HG03442 (cell line): ENCODE measurements at regions not wholly inside any gene's neighbourhood (a gene's known extent, or its start where the extent isn't known, plus 50 kb on each side); places are given as distances from the start of the nearest gene placed in this dataset.

Source experiments
- ATAC-seq: cut with Tn5 transposase; IDR thresholded peaks from one replicate; pipeline ENCODE4 v1.9.1; 2021; ENCODE audit warnings: mild to moderate bottlenecking, moderate library complexity; ENCODE audit not compliant: unreplicated experiment

DNA sequence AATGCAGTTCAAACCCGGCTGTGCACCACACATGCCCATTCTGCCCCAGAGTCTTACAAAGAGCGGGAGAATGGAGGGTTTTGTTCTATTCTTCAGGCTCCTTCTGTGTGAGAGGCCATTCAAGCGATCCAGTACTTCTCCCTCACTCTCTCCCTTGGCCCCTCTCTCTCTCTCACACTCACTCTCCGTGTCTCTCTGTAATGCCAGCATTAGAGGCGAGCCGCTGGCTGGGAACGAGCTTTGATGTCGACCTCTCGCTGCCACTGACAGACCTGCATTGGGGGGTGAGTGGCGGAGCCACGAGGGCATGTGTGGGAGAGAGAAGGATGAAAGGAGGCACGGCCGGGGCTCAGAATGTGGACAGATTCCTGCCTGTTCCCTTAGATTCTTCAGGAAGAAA lies 231.7 kb upstream of the ARRDC4 start:
- no peak for ATAC-seq

DNA sequence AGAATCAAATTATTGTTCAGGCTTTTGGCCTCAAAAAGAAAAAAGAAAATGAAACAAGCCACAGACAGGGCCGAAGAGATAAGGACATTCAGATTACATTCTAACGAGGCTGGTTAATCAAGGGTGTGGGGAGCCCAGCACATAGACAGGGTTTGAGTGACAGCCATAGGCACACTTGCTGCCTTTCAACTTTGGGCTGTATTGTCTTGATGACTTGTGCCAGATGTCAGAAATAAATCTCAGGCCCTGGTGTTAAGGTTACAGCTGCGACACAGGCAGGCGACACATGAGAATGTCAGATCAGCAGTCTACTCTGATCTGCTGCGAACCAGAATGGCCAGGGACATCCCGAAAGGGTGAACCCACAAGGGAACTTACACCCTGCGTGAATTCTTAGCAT lies 231.2 kb upstream of the ARRDC4 start:
- no peak for ATAC-seq

DNA sequence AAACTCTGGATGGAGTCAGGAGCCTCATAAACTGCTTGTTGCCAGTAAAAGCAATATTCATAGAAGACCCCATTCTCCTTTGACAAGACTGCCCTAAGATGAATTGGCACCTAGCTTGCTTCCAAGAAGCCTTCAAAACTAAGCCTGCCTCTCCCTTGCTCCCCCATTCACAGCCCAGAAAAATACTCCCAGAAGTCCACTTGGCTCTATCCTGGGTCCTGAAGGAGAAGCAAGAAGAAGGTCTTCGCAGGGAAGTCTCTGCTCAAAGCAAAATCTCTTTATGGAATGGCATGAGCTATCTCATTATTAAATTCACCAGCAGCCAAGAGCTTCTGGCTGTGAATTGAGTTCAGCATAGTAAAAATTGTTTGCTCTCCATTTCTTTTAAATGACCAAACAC lies 230.2 kb upstream of the ARRDC4 start:
- ATAC-seq = no peak

DNA sequence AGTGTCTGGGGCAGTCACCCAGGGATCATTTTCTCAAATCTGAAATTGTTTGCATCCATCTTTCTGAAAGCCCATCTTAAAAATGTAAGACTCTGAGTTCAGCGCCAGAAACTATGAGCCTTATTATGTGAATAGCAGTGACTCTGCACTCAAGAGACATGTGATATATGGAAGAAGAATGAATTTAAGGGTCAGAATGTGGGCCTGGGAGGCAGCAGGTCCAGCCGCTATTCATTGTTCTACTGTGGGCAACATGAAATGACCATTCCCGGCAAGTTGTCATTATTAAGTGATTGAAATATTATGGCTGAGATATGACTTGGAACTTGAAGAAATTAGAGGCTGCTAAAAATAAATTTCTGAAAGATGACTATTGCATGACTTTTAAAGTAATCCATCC lies 228.6 kb upstream of the ARRDC4 start:
- ATAC-seq = no peak

DNA sequence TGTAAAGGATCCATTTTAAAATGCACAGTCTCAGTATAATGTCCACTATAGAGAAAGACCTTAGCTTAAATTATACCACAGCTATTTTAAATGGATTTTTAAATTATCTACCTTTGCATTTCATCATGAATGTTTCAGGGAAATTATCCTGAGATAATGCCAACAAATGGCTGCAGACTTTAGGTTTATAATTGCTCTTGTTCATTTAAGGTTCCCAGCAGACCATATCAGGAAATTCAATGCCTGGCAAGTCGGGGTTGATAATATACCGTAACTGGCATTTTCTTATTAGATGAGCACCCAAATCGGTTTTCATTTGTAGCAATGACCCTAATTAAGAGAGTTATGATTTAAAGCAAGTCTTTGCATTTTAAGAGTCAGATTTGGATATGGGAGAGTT lies 227.1 kb upstream of the ARRDC4 start:
- ATAC-seq = no peak

DNA sequence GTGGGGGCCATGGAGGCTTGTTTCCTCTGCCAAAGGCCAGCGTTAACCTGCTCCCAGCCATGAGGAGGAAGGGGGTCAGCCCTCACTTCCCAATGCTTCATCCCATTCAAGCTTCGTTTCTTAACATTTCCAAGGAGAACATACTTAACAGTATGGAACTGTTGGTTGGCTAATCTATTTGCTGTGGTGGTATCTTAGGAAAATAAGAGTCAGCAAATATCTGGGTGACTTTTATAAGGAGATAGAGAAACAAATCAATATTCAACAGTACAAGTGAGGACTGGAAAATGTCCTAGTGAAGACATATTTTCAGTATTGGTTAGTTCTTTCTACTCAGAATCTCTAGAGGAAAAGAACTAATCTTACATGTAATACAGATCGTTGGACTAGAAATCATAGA lies 223.8 kb upstream of the ARRDC4 start:
- no peak for ATAC-seq

DNA sequence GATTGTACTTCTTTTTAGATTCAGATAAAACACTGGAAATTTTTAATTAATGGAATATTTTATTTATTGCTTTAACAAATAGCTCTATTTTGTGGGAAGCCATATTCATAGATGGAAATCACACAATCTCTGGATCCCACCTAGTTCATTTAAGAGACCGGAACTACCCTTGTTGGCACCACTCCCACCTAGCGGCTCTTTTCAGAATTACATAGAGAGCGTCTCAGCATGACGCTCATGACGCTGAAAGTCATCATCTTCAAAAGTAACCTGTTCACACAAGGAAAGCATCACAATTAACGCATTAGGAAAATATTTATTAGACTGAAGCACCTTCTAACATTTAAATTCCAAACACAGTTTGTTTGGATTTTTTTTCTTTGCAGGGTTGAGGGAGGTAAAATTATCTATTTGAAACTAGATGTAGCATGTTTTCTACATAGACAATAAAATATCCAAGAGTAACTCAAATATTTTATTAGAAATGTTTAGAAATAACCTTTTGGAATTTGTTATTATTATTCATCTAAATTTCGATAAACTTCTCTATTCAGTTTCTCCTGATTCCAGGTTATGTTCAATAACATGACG lies 214.9 kb upstream of the ARRDC4 start:
- ATAC-seq = peak; percentile 96

DNA sequence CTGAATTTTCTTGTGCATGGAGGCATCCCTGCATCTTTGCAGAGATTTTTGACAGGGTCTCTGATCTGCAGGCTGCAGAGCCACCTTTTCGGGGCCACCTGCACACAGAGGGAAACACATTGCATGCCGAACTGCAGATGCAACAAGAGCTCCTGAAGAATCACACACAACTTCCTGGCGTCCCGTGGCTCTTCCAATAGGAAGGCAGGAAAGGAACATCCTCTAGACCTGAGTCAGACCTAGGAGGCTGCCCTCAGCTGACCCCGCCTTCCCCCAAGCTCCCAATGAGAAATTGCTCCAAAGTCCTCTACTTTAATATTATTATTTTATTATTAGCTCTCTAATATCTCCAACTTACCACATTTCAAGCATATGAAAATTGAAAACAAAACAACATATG lies 213.2 kb upstream of the ARRDC4 start:
- no peak for ATAC-seq

DNA sequence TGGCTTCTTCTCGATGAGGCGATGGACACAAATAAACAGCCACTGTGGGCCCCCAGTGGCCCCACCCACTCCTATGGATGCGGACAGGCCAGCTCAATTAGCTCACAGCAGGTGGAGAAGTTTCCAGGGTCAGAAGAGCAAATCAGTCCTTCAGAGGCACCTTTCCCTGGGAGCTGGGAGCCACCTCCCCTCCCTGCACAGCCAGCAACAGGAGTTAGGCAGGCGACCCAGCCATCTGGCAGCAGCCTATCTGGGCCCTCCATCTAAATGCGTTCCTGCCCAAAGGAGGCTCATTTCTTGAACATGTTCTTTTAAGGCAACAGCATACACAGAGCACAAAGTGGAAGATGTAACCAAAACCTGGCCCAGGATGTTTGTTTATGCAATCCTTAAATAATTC lies 211.9 kb upstream of the ARRDC4 start:
- no peak for ATAC-seq

DNA sequence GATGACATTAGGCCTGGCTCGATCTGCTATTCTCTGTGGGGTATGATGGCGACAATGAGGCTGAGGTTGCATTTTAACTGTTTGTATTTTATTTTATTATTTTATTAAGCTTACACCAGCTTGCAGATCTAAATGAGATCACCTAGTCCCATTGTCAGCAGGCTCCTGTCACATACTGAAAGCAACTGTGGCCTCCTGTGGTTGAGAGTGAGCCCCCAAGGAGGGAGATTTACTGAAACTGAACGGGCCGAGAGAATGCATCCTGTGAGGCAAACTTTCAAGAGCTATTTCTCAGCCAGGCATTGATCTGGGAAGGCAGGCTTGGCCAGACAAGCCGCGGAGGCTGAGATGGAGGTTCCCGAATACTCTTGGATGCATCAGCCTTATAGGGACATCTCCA lies 210.4 kb upstream of the ARRDC4 start:
- ATAC-seq = no peak

DNA sequence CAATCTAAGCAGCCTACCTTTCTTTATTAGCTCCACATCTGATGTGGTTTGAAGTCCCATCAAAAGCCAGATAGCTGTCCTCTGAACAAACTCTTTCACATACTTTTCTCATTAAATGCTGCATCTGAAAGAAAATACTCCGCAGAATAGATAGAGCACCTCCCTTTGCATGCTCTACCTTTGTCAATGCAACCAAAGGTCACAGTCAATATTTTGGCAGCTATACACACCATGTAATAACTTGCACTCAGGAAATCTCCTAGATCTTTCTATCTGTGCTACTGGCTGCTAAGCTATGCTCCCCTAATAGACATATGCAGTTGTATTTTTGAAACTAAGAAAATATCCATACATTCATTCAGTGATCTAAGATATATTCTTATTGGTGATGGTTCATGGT lies 204.8 kb upstream of the ARRDC4 start:
- ATAC-seq = no peak

DNA sequence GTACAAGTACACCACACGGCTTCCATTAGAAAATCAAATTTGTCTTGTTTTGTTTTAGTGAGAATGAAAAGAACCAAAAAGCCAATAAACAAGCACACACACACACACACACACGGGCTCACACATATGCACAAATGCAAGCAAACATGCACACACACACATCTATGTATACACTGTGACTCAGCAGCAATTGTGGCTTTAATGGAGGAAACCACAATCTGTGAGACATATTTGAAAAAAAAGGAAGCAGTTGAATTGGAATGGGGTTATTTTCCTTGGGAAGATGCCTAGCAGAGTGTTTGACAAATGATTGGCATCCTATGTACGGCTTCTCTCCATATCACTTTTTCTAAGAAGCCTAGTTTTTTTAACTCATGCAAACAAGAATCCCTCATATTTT lies 201.1 kb upstream of the ARRDC4 start:
- no peak for ATAC-seq

DNA sequence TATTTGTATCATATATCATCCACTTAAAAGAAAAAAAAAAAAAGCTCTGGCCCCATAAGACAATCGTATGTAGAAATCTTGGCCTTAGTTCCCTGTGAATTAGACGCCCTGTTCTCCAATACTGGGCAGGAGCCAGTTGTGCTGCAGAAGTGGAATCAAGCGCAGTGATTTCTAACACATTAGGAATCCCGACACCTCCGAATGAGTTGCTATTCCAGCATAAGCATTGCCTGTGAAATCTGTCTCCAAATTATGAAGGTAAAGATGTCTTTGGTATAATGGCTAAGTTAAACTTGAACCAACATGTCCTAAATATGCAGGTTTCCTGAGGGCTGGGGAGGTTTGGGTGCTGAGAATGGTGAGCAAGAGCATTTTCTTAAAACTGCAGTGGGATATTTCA lies 199.4 kb upstream of the ARRDC4 start:
- no peak for ATAC-seq

DNA sequence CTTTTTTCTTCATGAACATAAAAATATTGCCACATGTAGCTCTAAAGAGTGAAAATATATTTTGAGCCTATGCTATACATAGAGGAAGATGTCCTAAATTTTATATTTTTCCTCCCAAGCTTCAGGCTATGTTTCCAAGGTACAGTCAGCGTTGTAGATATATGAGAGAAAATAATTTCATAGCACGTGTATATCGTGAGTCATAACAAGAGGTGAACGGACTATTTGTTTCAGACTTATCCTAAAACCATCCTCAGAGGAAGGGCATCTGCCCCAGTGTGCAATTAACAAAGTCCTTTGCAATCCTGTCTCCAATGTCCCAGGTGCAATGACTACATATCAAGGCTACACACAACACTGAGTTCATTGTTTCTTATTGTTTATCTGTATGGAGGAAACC lies 177.3 kb upstream of the ARRDC4 start:
- no peak for ATAC-seq

DNA sequence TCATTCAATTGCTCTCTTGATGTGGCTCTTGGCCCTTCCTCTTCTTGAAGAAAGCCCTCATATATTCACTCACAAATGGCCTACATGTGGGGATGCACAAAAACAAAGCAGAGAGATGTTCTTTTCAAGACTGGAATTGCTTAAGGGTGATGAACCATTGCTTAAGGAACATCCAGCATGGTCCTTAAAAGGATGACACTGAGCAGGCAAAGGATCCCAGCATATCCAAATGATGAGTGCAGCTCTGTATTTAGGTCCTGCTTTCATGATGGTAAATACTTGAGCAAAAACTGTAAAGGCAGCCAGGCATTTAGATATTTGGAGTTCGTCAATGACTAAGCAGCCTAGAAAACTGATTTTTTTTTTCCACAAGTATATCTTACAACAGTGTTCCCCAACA lies 173.8 kb upstream of the ARRDC4 start:
- no peak for ATAC-seq

DNA sequence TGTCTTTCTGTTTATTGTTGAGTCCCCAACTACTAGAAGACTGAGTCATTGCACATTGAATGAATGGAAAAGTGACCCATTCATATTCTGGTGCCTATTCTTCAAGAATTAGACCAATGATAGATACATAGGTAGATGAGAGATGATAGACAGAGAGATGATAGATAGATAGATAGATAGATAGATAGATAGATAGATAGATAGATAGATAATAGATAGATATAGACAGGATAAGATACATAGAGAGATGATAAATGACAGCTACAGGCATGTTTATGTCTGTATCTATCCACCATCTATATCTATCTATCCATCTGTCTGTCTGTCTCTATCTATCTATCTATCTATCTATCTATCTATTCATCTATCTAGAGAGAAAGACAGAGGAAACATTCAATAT lies 170.3 kb upstream of the ARRDC4 start:
- no peak for ATAC-seq

DNA sequence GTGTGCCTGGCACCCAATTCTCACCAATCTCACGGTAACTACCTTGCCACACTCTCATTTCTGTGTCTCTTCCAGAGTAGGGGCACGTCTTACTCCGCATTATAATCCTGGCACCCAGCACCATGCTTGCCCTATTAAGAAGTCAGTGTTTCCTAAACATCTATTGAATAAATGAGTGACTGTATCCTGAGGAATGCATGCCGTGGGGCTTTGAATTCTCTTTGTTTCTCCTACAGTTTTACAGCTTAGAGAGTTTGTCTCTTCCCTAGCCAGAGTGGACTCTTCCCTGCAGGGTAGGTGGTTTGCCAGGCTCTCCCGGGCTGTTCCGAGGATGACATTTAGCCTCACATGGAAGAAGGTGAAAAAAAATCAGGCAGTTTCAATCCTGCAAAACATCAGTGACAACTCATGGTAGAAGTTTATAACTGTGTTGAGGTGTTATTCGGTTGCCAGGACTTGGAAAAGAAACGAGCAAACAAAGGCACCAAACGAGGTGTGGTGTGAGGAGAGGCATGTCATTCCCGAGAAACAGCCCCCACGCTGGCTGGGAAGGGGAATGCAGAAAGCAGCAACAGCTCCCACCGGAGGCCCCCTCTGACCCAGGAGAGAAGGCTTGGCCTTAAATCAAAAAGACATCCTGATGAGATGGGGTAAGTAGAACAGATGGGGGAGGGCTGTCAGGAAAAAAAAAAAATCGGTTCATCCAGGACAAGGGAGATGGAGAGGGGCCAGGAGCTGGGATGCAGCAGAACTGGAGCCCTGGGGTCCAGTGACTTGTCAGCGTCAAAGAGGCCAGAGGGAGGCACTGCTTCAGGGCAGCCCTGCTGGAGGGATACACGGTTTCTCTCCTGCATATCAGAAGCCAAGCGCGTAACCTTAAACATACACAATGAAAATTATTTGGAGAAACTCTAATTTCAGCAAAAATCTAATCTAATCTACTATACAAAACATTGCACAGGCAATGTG lies 168.4 kb upstream of the ARRDC4 start:
- no peak for ATAC-seq

DNA sequence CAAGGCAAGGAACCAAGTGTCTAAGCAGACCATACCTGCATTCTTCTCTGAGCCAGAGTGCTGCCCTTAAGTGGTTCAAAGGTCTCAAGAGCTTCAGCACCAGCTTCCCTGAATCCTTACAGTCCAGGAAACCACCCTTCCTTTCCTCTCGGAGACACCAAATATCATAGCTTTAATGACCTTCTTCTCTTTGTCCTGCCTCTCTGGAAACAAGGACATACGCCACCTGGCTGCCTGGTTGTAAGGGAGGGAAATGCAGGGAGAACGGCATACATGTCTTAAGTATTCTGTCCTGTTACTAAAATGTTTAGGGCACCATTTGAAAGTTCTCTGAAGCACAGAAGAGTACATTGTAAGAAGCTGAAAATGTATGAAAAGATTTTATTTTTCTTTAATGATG lies 155.6 kb upstream of the ARRDC4 start:
- ATAC-seq = no peak

DNA sequence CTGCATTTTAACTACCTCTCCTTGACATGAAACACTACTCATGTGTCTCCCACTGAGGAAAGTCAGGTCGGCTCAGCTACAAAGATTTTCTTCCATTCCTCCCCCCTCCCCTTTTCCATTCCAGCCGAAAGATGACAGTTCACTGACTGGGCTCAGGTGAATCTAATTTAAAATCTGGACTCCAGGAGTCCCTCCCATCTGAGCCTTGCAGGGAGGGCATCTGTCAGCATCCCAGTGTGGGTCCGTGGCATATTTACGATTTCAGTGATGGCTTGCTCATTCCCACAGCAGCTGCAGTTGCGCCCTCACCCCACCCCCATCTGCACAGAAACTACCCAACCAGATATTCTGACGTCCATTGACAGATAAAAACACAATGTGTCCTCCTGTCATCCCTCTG lies 153.7 kb upstream of the ARRDC4 start:
- ATAC-seq = no peak

DNA sequence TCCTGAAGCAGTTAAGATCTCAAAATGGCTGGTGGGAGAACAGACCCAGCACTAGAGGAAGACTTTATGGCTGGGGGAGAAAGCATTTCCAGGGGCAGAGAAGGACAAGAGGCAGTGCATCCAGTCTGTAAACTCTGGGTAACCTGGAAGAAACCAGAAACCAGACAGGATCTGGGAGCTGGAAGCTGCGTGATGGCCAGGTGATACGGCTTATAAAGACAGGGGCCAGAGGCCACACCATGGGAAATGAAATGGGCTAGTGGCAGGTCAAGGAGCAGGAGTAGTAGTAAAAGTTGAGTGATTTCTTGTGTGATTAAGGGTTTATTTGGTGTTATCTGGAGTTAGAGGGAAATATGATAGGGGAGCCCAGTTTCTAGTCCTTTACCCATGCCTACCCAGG lies 144.7 kb upstream of the ARRDC4 start:
- no peak for ATAC-seq

DNA sequence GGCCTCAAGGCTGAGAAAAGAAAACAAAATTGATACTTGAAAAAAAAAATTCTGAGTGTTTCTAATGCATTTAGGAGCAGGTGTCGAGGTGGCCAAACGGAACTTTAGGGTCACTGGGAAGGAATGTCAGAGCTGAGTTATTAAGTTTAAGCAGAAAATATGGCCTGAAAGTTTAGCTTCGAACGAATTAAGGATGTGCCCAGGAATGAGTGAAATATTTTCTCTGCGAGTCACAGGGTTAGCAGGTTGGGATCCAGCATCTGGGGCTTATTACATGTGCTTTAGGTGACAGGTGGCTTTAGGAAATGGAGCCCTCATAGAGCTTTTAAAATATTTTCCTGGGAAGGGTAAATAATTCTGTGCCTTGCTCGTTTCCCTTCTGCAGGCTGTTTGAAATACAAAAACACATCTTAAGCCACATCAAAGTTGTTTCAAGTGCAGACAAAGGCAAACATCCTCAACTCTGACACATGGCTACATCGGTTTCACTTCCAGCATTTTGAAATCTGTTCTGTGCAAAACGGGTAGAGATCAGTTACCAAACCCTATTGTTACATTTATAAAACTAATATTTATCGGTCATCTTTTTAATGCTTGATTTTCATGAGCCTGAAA lies 143.1 kb upstream of the ARRDC4 start:
- ATAC-seq = no peak

DNA sequence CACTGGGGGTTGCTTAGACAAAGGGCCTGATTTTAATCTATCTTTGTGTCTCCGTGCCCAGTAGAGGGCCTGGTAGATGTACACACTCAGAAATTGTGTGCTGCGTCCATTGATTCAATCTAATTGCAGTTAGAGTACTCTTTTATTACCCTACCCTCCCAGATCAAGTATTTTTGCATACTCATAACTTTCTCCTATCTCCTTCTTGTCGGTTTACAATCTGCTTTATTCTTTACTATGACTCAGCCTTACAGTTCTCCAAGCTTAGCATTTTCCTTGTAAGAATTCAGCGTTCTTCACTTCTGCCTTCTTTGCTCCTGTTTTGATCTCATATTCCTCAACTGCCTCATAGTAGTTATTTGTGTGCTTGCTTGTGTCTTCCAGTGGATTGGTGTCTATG lies 124.5 kb upstream of the ARRDC4 start:
- ATAC-seq = no peak
